ENCODE measurements at regions not wholly inside any gene's neighbourhood (a gene's known extent, or its start where the extent isn't known, plus 50 kb on each side); places are given as distances from the start of the nearest gene placed in this dataset.

DNA sequence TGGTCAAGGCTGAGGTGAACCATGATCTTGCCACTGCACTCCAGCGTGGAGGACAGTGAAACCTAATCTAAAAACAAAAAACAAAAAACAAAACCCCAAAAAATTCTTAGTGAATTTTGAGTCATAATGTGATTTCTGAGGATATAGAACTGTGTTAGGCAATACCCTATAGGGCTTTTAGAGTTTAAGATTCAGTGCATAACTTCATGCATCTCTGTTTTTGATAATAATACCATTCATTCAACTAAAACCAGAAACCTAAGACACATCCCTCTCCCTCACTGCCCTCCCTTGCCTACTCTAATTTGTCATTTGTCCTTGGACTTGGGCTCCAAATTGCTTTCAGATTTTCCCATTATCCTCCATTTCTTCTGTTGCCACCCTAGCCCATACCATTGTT is 405.7 kb upstream of the EDIL3 start:
- TF ChIP-seq, protein P1, sequence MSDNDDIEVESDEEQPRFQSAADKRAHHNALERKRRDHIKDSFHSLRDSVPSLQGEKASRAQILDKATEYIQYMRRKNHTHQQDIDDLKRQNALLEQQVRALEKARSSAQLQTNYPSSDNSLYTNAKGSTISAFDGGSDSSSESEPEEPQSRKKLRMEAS (IDR thresholded peaks at IDR 0.05; ENCODE audit: low read depth, low read length): no peak
- TF ChIP-seq, protein P2, sequence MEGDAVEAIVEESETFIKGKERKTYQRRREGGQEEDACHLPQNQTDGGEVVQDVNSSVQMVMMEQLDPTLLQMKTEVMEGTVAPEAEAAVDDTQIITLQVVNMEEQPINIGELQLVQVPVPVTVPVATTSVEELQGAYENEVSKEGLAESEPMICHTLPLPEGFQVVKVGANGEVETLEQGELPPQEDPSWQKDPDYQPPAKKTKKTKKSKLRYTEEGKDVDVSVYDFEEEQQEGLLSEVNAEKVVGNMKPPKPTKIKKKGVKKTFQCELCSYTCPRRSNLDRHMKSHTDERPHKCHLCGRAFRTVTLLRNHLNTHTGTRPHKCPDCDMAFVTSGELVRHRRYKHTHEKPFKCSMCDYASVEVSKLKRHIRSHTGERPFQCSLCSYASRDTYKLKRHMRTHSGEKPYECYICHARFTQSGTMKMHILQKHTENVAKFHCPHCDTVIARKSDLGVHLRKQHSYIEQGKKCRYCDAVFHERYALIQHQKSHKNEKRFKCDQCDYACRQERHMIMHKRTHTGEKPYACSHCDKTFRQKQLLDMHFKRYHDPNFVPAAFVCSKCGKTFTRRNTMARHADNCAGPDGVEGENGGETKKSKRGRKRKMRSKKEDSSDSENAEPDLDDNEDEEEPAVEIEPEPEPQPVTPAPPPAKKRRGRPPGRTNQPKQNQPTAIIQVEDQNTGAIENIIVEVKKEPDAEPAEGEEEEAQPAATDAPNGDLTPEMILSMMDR (IDR thresholded peaks at IDR 0.05; ENCODE audit: low read depth, low read length): no peak
- TF ChIP-seq POLR2A (IDR thresholded peaks at IDR 0.05; ENCODE audit: extremely low read depth, insufficient read length) (no peak), MYC (IDR thresholded peaks at IDR 0.05; ENCODE audit: low read depth, low read length) (no peak)
